A549 (cell line): ENCODE measurements at regions not wholly inside any gene's neighbourhood (a gene's known extent, or its start where the extent isn't known, plus 50 kb on each side); places are given as distances from the start of the nearest gene placed in this dataset.
"Not testable (repeated sequence)": the region's sequence is repeated elsewhere in the genome, so short reads cannot be mapped to it uniquely, and the experiment has no call there.

Experiments
- CTCF ChIP-seq: fragments of >200 bp; sonication (Bioruptor Twin); formaldehyde crosslinking; IDR thresholded peaks from 3 replicates; pipeline ENCODE4 v1.5.1; 2016
- MAX ChIP-seq: IDR thresholded peaks from 2 replicates; pipeline ENCODE4 v1.6.1; 2012
- NFE2L2 ChIP-seq: fragments of 150-350 bp; conservative IDR thresholded peaks from 2 replicates; pipeline ENCODE4 v1.6.1; 2014; ENCODE audit warnings: low read length
- NR3C1 ChIP-seq: fragments of >200 bp; sonication (Bioruptor Twin); formaldehyde crosslinking; IDR thresholded peaks from 3 replicates; pipeline ENCODE4 v1.6.1; 2017
- POLR2A ChIP-seq: IDR thresholded peaks from 2 replicates; pipeline ENCODE4 v1.6.1; 2012; ENCODE audit warnings: mild to moderate bottlenecking, low read length
- RAD21 ChIP-seq, 2 experiments: fragments of >200 bp in 1 of 2; sonication (Bioruptor Twin) in 1 of 2; formaldehyde crosslinking in 1 of 2; IDR thresholded peaks in 1 of 2; conservative IDR thresholded peaks in 1 of 2; 2 replicates in 1 of 2; 3 replicates in 1 of 2; pipeline ENCODE4 v1.6.1; 2012 to 2018; ENCODE audit warnings: inconsistent platforms in 1 of 2
- REST ChIP-seq: fragments of 200-600 bp; sonication (generic); IDR thresholded peaks from 2 replicates; pipeline ENCODE4 v1.6.1; 2016; ENCODE audit warnings: antibody characterized with exemption, mild to moderate bottlenecking, moderate library complexity

- not testable (repeated sequence) for TF ChIP-seq MAX; NR3C1; CTCF; NFE2L2; REST; RAD21 (conservative IDR thresholded peaks at IDR 0.05 in 1 of 2, IDR thresholded peaks at IDR 0.05 in 1 of 2); POLR2A
These were observed 534.8 kb downstream of the TP53TG3F start for GRCh38 chr16:33994207-33994606.
